HG03571 (cell line): ENCODE measurements at regions not wholly inside any gene's neighbourhood (a gene's known extent, or its start where the extent isn't known, plus 50 kb on each side); places are given as distances from the start of the nearest gene placed in this dataset.
"Not testable (repeated sequence)": the region's sequence is repeated elsewhere in the genome, so short reads cannot be mapped to it uniquely, and the experiment has no call there.

Experiments used
- ATAC-seq: cut with Tn5 transposase; IDR thresholded peaks from one replicate; pipeline ENCODE4 v1.9.1; 2021; ENCODE audit not compliant: unreplicated experiment

- ATAC-seq = no peak
Observed at GRCh38 chr4:82194329-82194728, 179.5 kb downstream of the HNRNPD start.

GRCh38 chr4:82192017-82192673, 181.6 kb downstream of the HNRNPD start:
- ATAC-seq = no peak

- no peak for ATAC-seq
Observed at GRCh38 chr4:82181789-82182188, 192.0 kb downstream of the HNRNPD start.

GRCh38 chr4:82172186-82172585, 201.6 kb downstream of the HNRNPD start:
- ATAC-seq = no peak

GRCh38 chr4:82171531-82172155, 202.1 kb downstream of the HNRNPD start:
- ATAC-seq = no peak

- ATAC-seq = no peak
Observed at GRCh38 chr4:82149750-82150149, 224.0 kb downstream of the HNRNPD start.

GRCh38 chr4:82145850-82146249, 227.9 kb downstream of the HNRNPD start:
- ATAC-seq = no peak

GRCh38 chr4:82140422-82140821, 233.4 kb downstream of the HNRNPD start:
- no peak for ATAC-seq

GRCh38 chr4:82139287-82139686, 234.5 kb downstream of the HNRNPD start:
- ATAC-seq = no peak

GRCh38 chr4:82138374-82138773, 235.4 kb downstream of the HNRNPD start:
- no peak for ATAC-seq

GRCh38 chr4:82136161-82136801, 237.5 kb downstream of the HNRNPD start:
- no peak for ATAC-seq

- ATAC-seq = no peak
Observed at GRCh38 chr4:82128355-82128754, 245.4 kb downstream of the HNRNPD start.

GRCh38 chr4:82126512-82127040, 247.2 kb downstream of the HNRNPD start:
- ATAC-seq = no peak

GRCh38 chr4:82125787-82126297, 247.9 kb downstream of the HNRNPD start:
- ATAC-seq = no peak

- no peak for ATAC-seq
Observed at GRCh38 chr4:82124932-82125786, 248.6 kb downstream of the HNRNPD start.

GRCh38 chr4:82124365-82124764, 249.4 kb downstream of the HNRNPD start:
- ATAC-seq = no peak

- ATAC-seq = no peak
Observed at GRCh38 chr4:82123934-82124333, 249.9 kb downstream of the HNRNPD start.

GRCh38 chr4:82115183-82115582, 258.6 kb downstream of the HNRNPD start:
- ATAC-seq = not testable (repeated sequence)

GRCh38 chr4:82108506-82108905, 265.3 kb downstream of the HNRNPD start:
- ATAC-seq = no peak

- ATAC-seq = no peak
Observed at GRCh38 chr4:82104578-82104977, 269.2 kb downstream of the HNRNPD start.
